ENCODE measurements at regions not wholly inside any gene's neighbourhood (a gene's known extent, or its start where the extent isn't known, plus 50 kb on each side); places are given as distances from the start of the nearest gene placed in this dataset.

DNA sequence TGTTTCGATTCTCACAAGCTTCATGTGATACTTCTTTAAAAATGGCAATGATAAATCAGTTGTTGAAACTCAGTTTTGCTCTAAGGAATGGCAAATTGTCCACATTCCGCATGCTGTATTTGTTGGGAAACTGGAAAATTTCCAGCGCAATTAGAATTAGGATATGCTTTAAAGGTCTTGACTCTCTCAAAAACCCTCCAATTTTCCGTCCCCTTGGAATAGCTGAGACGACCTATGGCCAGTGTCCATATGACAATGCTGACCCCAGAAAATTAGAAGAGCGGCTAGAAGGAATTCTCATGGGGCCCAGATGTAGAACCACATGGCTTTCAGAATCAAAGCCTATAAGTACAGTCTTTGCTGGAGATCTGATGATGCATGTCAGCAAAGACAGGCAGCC is 170.8 kb downstream of the TMEM18 start:
- no peak for FAIRE-seq
- POLR2A ChIA-PET: no interaction called here

DNA sequence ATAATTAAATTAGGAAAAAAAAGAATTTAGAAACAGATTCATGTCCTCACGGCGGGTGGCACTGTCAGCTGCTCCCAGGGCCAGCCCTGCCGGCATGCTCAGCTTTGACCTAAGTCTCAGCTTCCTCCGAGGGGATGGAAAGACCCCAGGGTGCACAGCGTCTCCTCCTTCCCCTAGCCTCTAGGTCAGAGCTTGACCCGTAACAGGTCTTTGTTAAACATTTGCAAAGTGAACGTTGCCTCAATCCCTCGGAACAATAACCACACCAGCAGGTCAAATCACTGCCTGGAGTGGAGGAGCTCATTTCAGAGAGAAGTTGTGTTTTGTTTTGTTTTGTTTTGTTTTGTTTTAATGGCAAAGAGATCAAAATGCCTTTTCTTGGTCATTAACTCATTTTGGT is 171.3 kb downstream of the TMEM18 start:
- DNase-seq (ENCODE audit: low spot score): no peak
- H4K20me1 ChIP-seq (ENCODE audit: insufficient read depth, low read length): no peaks in the 10 kb centered on the region
- ChIA-PET CTCF (ENCODE audit: low intra/inter-chr PET ratio, low total read pairs) (no interaction called here), POLR2A (no interaction called here)
- intact Hi-C loops (cut with micrococcal nuclease; ENCODE audit: unreplicated experiment): no loop called here
- H3K36me3 ChIP-seq (replicated peaks in 1 of 2; ENCODE audit: control insufficient read depth in 1 of 2, insufficient read depth in 2 of 2, low read length in 2 of 2): no peaks in the 10 kb centered on the region
- no peaks in the 10 kb centered on the region for H3K79me2 ChIP-seq (ENCODE audit: insufficient read depth, low read length)
- no peak for FAIRE-seq
- no peak overlapping the region for H3K4me3 ChIP-seq (replicated peaks in 1 of 3; ENCODE audit: insufficient read depth in 1 of 3, low read depth in 2 of 3, low read length in 3 of 3)
- H3K9me3 ChIP-seq (ENCODE audit: low read length): no peaks in the 10 kb centered on the region
- ATAC-seq: no peak
- no peak overlapping the region for H3K4me2 ChIP-seq (ENCODE audit: low read depth, low read length)
- in situ Hi-C loops (cut with HindIII; ENCODE audit: extremely low pct_ligation_motif_present, low pct_unique_long_range_greater_than_20kb): no loop called here
- H3K4me1 ChIP-seq (ENCODE audit: insufficient read depth, low read length): no peaks in the 10 kb centered on the region
- BruUV-seq (replicated peaks): no TSS peak
- peaks cover 0 to 43% of the 10 kb centered on the region in 2 experiments; a peak in 2 of 5 replicates for H3K27me3 ChIP-seq (ENCODE audit: control insufficient read depth in 1 of 2, insufficient read depth in 2 of 2, low read length in 2 of 2)
- H2AFZ ChIP-seq (ENCODE audit: low read length): no peak overlapping the region
- TF ChIP-seq ZNF788 (CRISPR knock-in tag; IDR thresholded peaks at IDR 0.05; ENCODE audit: borderline replicate concordance) (no peak), DNMT1 (CRISPR knock-in tag; IDR thresholded peaks at IDR 0.05) (no peak), ZFAT (CRISPR knock-in tag; conservative IDR thresholded peaks at IDR 0.05) (no peak), ZNF616 (CRISPR knock-in tag; IDR thresholded peaks at IDR 0.05; ENCODE audit: low read depth) (no peak)
- no peak overlapping the region for H3K9ac ChIP-seq (ENCODE audit: insufficient read depth, low read depth, low read length)
- no peak overlapping the region for H3K27ac ChIP-seq (ENCODE audit: extremely low read length, insufficient read depth, low read length)
- WGBS (ENCODE audit: low lambda C conversion rate): 7% methylated on average over 7 of the region's 8 CpGs

More for the DNA sequence above, 170.8 kb downstream of the TMEM18 start:
- Histone ChIP-seq H2AFZ (ENCODE audit: low read length) (no peak overlapping the region), H3K9me3 (ENCODE audit: low read length) (no peaks in the 10 kb centered on the region), H3K4me3 (replicated peaks in 1 of 3; ENCODE audit: insufficient read depth in 1 of 3, low read depth in 2 of 3, low read length in 3 of 3) (no peak overlapping the region), H3K27ac (ENCODE audit: extremely low read length, insufficient read depth, low read length) (no peak overlapping the region), H3K4me1 (ENCODE audit: insufficient read depth, low read length) (no peaks in the 10 kb centered on the region), H3K9ac (ENCODE audit: insufficient read depth, low read depth, low read length) (no peak overlapping the region), H4K20me1 (ENCODE audit: insufficient read depth, low read length) (no peaks in the 10 kb centered on the region), H3K79me2 (ENCODE audit: insufficient read depth, low read length) (no peaks in the 10 kb centered on the region), H3K27me3 (ENCODE audit: control insufficient read depth in 1 of 2, insufficient read depth in 2 of 2, low read length in 2 of 2) (peaks cover 0 to 38% of the 10 kb centered on the region in 2 experiments; a peak in 2 of 5 replicates), H3K4me2 (ENCODE audit: low read depth, low read length) (no peak overlapping the region), H3K36me3 (replicated peaks in 1 of 2; ENCODE audit: control insufficient read depth in 1 of 2, insufficient read depth in 2 of 2, low read length in 2 of 2) (no peaks in the 10 kb centered on the region)
- TF ChIP-seq ZNF713 (CRISPR knock-in tag; IDR thresholded peaks at IDR 0.05) (no peak), SOX5 (CRISPR knock-in tag; IDR thresholded peaks at IDR 0.05; ENCODE audit: borderline replicate concordance) (no peak)
- intact Hi-C loops (cut with micrococcal nuclease; ENCODE audit: unreplicated experiment) (no loop called here), in situ Hi-C loops (cut with HindIII; ENCODE audit: extremely low pct_ligation_motif_present, low pct_unique_long_range_greater_than_20kb) (no loop called here)
- no peak for DNase-seq (ENCODE audit: low spot score)
- WGBS (ENCODE audit: low lambda C conversion rate): 35% methylated on average over 6 of the region's 6 CpGs
- no peak for ATAC-seq
- no TSS peak for BruUV-seq (replicated peaks)
- CTCF ChIA-PET (ENCODE audit: low intra/inter-chr PET ratio, low total read pairs): no interaction called here

Data from HepG2 (cell line).